ENCODE measurements at regions not wholly inside any gene's neighbourhood (a gene's known extent, or its start where the extent isn't known, plus 50 kb on each side); places are given as distances from the start of the nearest gene placed in this dataset.

DNA sequence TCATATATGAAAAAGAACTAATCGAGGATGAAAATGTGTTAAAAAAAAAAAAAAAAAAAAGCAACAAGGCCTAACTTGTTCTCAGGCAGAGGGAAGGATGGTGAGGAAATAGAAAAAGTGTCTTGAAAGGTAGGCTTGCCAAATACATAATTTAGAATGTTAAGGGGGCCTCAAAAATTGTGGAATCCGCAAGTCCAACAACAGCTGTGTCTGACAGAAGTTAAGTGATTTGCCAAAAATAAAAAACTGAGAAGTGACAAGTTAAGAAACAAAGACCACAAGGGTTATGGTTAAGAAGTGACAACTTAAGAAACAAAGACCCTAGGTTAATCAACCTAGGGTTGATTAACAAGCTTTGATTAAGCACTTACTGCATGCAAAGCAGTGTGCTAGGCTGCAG, 110.6 kb downstream of the P2RY1 start:
- SMC1A ChIA-PET (ENCODE audit: uncharacterized antibody, unreplicated experiment): no interaction called here
- Histone ChIP-seq H3K27me3 (replicated peaks in 1 of 2; ENCODE audit: control insufficient read depth in 2 of 2, insufficient read depth in 2 of 2, low read length in 1 of 2) (no peaks in the 10 kb centered on the region), H3K79me2 (ENCODE audit: control insufficient read depth, insufficient read depth, low read length) (no peaks in the 10 kb centered on the region), H3K36me3 (ENCODE audit: control insufficient read depth in 2 of 2, insufficient read depth in 2 of 2, low read length in 1 of 2) (no peaks in the 10 kb centered on the region), H3K4me2 (ENCODE audit: control insufficient read depth, insufficient read depth) (no peak overlapping the region), H3K27ac (ENCODE audit: control insufficient read depth, insufficient read depth) (no peak overlapping the region), H3K4me3 (no peak overlapping the region), H3K4me1 (ENCODE audit: control insufficient read depth, insufficient read depth, low read length) (no peaks in the 10 kb centered on the region), H4K20me1 (ENCODE audit: control insufficient read depth, insufficient read depth) (no peaks in the 10 kb centered on the region), H3K9ac (ENCODE audit: control insufficient read depth, insufficient read depth, low read length) (no peak overlapping the region), H3K9me3 (replicated peaks; ENCODE audit: control insufficient read depth, insufficient read depth, low read length) (no peaks in the 10 kb centered on the region), H2AFZ (ENCODE audit: control insufficient read depth, low read depth, low read length) (no peak overlapping the region)
- no TSS peak for BruUV-seq (replicated peaks)
- FAIRE-seq (no peak), ATAC-seq (no peak), DNase-seq (ENCODE audit: low read depth, low spot score) (no peak)
- TF ChIP-seq MTA3 (IDR thresholded peaks at IDR 0.05; ENCODE audit: borderline replicate concordance, low read length) (no peak), MEF2B (IDR thresholded peaks at IDR 0.05; ENCODE audit: partially characterized antibody, poor library complexity, severe bottlenecking) (no peak), DPF2 (IDR thresholded peaks at IDR 0.05) (no peak), NFXL1 (IDR thresholded peaks at IDR 0.05; ENCODE audit: borderline replicate concordance) (no peak), SUPT20H (IDR thresholded peaks at IDR 0.05; ENCODE audit: borderline replicate concordance, control insufficient read depth, low read depth, low read length) (no peak), ZBED1 (IDR thresholded peaks at IDR 0.05; ENCODE audit: borderline replicate concordance) (no peak), NR2C1 (IDR thresholded peaks at IDR 0.05) (no peak), CREM (IDR thresholded peaks at IDR 0.05; ENCODE audit: low read depth) (no peak), TCF3 (IDR thresholded peaks at IDR 0.05; ENCODE audit: borderline replicate concordance, insufficient read depth, low read depth, low read length) (no peak), SREBF1 (IDR thresholded peaks at IDR 0.05; ENCODE audit: low read length) (no peak)
- TF ChIP-seq, protein P1, sequence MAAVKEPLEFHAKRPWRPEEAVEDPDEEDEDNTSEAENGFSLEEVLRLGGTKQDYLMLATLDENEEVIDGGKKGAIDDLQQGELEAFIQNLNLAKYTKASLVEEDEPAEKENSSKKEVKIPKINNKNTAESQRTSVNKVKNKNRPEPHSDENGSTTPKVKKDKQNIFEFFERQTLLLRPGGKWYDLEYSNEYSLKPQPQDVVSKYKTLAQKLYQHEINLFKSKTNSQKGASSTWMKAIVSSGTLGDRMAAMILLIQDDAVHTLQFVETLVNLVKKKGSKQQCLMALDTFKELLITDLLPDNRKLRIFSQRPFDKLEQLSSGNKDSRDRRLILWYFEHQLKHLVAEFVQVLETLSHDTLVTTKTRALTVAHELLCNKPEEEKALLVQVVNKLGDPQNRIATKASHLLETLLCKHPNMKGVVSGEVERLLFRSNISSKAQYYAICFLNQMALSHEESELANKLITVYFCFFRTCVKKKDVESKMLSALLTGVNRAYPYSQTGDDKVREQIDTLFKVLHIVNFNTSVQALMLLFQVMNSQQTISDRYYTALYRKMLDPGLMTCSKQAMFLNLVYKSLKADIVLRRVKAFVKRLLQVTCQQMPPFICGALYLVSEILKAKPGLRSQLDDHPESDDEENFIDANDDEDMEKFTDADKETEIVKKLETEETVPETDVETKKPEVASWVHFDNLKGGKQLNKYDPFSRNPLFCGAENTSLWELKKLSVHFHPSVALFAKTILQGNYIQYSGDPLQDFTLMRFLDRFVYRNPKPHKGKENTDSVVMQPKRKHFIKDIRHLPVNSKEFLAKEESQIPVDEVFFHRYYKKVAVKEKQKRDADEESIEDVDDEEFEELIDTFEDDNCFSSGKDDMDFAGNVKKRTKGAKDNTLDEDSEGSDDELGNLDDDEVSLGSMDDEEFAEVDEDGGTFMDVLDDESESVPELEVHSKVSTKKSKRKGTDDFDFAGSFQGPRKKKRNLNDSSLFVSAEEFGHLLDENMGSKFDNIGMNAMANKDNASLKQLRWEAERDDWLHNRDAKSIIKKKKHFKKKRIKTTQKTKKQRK (IDR thresholded peaks at IDR 0.05; ENCODE audit: low read depth, low read length): no peak
- TF ChIP-seq, protein P2, sequence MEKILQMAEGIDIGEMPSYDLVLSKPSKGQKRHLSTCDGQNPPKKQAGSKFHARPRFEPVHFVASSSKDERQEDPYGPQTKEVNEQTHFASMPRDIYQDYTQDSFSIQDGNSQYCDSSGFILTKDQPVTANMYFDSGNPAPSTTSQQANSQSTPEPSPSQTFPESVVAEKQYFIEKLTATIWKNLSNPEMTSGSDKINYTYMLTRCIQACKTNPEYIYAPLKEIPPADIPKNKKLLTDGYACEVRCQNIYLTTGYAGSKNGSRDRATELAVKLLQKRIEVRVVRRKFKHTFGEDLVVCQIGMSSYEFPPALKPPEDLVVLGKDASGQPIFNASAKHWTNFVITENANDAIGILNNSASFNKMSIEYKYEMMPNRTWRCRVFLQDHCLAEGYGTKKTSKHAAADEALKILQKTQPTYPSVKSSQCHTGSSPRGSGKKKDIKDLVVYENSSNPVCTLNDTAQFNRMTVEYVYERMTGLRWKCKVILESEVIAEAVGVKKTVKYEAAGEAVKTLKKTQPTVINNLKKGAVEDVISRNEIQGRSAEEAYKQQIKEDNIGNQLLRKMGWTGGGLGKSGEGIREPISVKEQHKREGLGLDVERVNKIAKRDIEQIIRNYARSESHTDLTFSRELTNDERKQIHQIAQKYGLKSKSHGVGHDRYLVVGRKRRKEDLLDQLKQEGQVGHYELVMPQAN (conservative IDR thresholded peaks at IDR 0.05): no peak
- TF ChIP-seq, protein P3, sequence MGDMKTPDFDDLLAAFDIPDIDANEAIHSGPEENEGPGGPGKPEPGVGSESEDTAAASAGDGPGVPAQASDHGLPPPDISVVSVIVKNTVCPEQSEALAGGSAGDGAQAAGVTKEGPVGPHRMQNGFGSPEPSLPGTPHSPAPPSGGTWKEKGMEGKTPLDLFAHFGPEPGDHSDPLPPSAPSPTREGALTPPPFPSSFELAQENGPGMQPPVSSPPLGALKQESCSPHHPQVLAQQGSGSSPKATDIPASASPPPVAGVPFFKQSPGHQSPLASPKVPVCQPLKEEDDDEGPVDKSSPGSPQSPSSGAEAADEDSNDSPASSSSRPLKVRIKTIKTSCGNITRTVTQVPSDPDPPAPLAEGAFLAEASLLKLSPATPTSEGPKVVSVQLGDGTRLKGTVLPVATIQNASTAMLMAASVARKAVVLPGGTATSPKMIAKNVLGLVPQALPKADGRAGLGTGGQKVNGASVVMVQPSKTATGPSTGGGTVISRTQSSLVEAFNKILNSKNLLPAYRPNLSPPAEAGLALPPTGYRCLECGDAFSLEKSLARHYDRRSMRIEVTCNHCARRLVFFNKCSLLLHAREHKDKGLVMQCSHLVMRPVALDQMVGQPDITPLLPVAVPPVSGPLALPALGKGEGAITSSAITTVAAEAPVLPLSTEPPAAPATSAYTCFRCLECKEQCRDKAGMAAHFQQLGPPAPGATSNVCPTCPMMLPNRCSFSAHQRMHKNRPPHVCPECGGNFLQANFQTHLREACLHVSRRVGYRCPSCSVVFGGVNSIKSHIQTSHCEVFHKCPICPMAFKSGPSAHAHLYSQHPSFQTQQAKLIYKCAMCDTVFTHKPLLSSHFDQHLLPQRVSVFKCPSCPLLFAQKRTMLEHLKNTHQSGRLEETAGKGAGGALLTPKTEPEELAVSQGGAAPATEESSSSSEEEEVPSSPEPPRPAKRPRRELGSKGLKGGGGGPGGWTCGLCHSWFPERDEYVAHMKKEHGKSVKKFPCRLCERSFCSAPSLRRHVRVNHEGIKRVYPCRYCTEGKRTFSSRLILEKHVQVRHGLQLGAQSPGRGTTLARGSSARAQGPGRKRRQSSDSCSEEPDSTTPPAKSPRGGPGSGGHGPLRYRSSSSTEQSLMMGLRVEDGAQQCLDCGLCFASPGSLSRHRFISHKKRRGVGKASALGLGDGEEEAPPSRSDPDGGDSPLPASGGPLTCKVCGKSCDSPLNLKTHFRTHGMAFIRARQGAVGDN (IDR thresholded peaks at IDR 0.05): no peak
- CTCF ChIA-PET: no interaction called here
- in situ Hi-C loops (cut with MboI) (no loop called here), intact Hi-C loops (cut with micrococcal nuclease; ENCODE audit: unreplicated experiment) (no loop called here)
- 55% methylated on average over 2 of the region's 2 CpGs for WGBS (ENCODE audit: insufficient coverage, insufficient replicate concordance, low lambda C conversion rate, missing lambda C conversion rate)
- POLR2A ChIA-PET: no interaction called here
- RAD21 ChIA-PET (ENCODE audit: unreplicated experiment): no interaction called here

All from GM12878 (cell line).